Activated T-cell treated with anti-CD3 and anti-CD28 coated beads for 24 hours (primary cell): ENCODE measurements at regions not wholly inside any gene's neighbourhood (a gene's known extent, or its start where the extent isn't known, plus 50 kb on each side); places are given as distances from the start of the nearest gene placed in this dataset.
A peak's percentile ranks its signal among the peaks of the same experiment; 100 is the strongest.

Experiments used
- DNase-seq: peaks from one replicate; pipeline ENCODE4 v3.0.0-alpha.2; 2020; ENCODE audit warnings: low read depth

GRCh38 chr11:95584180-95584579 is 205.4 kb downstream of the FAM76B start:
- no peak for DNase-seq

GRCh38 chr11:95577716-95578460 is 211.7 kb downstream of the FAM76B start:
- DNase-seq, result no peak

GRCh38 chr11:95576146-95576845 is 213.3 kb downstream of the FAM76B start:
- no peak for DNase-seq

- DNase-seq, result no peak
Observed at GRCh38 chr11:95575517-95575916, 214.1 kb downstream of the FAM76B start.

- DNase-seq, result no peak
Observed at GRCh38 chr11:95571718-95572260, 217.8 kb downstream of the FAM76B start.

- DNase-seq, result no peak
Observed at GRCh38 chr11:95570845-95571244, 218.7 kb downstream of the FAM76B start.

- no peak for DNase-seq
Observed at GRCh38 chr11:95569207-95569606, 220.4 kb downstream of the FAM76B start.

GRCh38 chr11:95568281-95568680 is 221.3 kb downstream of the FAM76B start:
- no peak for DNase-seq

GRCh38 chr11:95567685-95568084 is 221.9 kb downstream of the FAM76B start:
- DNase-seq, result no peak

- DNase-seq, result no peak
Observed at GRCh38 chr11:95566211-95566610, 223.4 kb downstream of the FAM76B start.

- no peak for DNase-seq
Observed at GRCh38 chr11:95565724-95566141, 223.8 kb downstream of the FAM76B start.

GRCh38 chr11:95563859-95564258 is 225.7 kb downstream of the FAM76B start:
- DNase-seq, result no peak

GRCh38 chr11:95563173-95563572 is 226.4 kb downstream of the FAM76B start:
- no peak for DNase-seq

GRCh38 chr11:95562196-95562921 is 227.2 kb downstream of the FAM76B start:
- DNase-seq, result no peak

GRCh38 chr11:95559899-95560298 is 229.7 kb downstream of the FAM76B start:
- DNase-seq, result no peak

- DNase-seq, result no peak
Observed at GRCh38 chr11:95557376-95557775, 232.2 kb downstream of the FAM76B start.

- DNase-seq, result peak; percentile 7
Observed at GRCh38 chr11:95556342-95557163, 233.0 kb downstream of the FAM76B start.

GRCh38 chr11:95556011-95556341 is 233.6 kb downstream of the FAM76B start:
- no peak for DNase-seq

- DNase-seq, result no peak
Observed at GRCh38 chr11:95554911-95555310, 234.7 kb downstream of the FAM76B start.

GRCh38 chr11:95549301-95549700 is 240.3 kb downstream of the FAM76B start:
- no peak for DNase-seq

- DNase-seq, result no peak
Observed at GRCh38 chr11:95548416-95548815, 241.2 kb downstream of the FAM76B start.

GRCh38 chr11:95547976-95548375 is 241.6 kb downstream of the FAM76B start:
- no peak for DNase-seq
